ENCODE measurements at regions not wholly inside any gene's neighbourhood (a gene's known extent, or its start where the extent isn't known, plus 50 kb on each side); places are given as distances from the start of the nearest gene placed in this dataset.

GRCh38 chr5:6176102-6176693, 202.1 kb downstream of the MED10 start:
- Histone ChIP-seq H3K9ac (ENCODE audit: low read length) (no peak overlapping the region), H3F3A (ENCODE audit: low read length, unreplicated experiment) (no peaks in the 10 kb centered on the region), H3K79me2 (ENCODE audit: low read length) (no peaks in the 10 kb centered on the region), H3K4me1 (ENCODE audit: insufficient read depth, low read length) (peaks cover 8% of the 10 kb centered on the region; the same call in 1 of the 2 replicates), H3K4me3 (ENCODE audit: low read length) (no peak overlapping the region), H4K20me1 (ENCODE audit: low read length) (no peaks in the 10 kb centered on the region), H3K27me3 (ENCODE audit: low read length) (no peaks in the 10 kb centered on the region), H2AFZ (ENCODE audit: low read length) (peak overlapping the region; percentile 36), H3K9me2 (replicated peaks; ENCODE audit: low read length) (no peaks in the 10 kb centered on the region), H3K9me3 (ENCODE audit: low read length) (no peaks in the 10 kb centered on the region), H3K36me3 (ENCODE audit: low read depth, low read length) (no peaks in the 10 kb centered on the region), H3K27ac (ENCODE audit: low read length) (no peak overlapping the region), H3K4me2 (ENCODE audit: low read length) (no peak overlapping the region)
- ATAC-seq (no peak), DNase-seq (no peak)
- ChIA-PET CTCF (no interaction called here), POLR2A (ENCODE audit: unreplicated experiment) (no interaction called here)
- no peak for TF ChIP-seq EZH2phosphoT487 (IDR thresholded peaks at IDR 0.05; ENCODE audit: borderline replicate concordance, low read length)
- TF ChIP-seq CTCF (conservative IDR thresholded peaks at IDR 0.05; ENCODE audit: low read depth, low read length) = no peak
- no peak for TF ChIP-seq EZH2 (IDR thresholded peaks at IDR 0.05; ENCODE audit: low read length, unreplicated experiment)
- BruUV-seq (replicated peaks) = no TSS peak
- intact Hi-C loops (cut with micrococcal nuclease) = no loop called here

- ChIA-PET POLR2A (ENCODE audit: unreplicated experiment) (no interaction called here), CTCF (no interaction called here)
- peaks cover 8% of the 10 kb centered on the region; the same call in 1 of the 2 replicates for H3K4me1 ChIP-seq (ENCODE audit: insufficient read depth, low read length)
- H3K4me3 ChIP-seq (ENCODE audit: low read length) = no peak overlapping the region
- intact Hi-C loops (cut with micrococcal nuclease) = no loop called here
- no peaks in the 10 kb centered on the region for H3K36me3 ChIP-seq (ENCODE audit: low read depth, low read length)
- H3K27ac ChIP-seq (ENCODE audit: low read length) = no peak overlapping the region
- H3K9ac ChIP-seq (ENCODE audit: low read length) = no peak overlapping the region
- ATAC-seq (no peak), DNase-seq (peak; percentile 60)
- TF ChIP-seq CTCF (conservative IDR thresholded peaks at IDR 0.05; ENCODE audit: low read depth, low read length) (no peak), EZH2phosphoT487 (IDR thresholded peaks at IDR 0.05; ENCODE audit: borderline replicate concordance, low read length) (no peak), EZH2 (IDR thresholded peaks at IDR 0.05; ENCODE audit: low read length, unreplicated experiment) (no peak)
- no peaks in the 10 kb centered on the region for H4K20me1 ChIP-seq (ENCODE audit: low read length)
- no peak overlapping the region for H2AFZ ChIP-seq (ENCODE audit: low read length)
- no peaks in the 10 kb centered on the region for H3K9me3 ChIP-seq (ENCODE audit: low read length)
- H3K4me2 ChIP-seq (ENCODE audit: low read length) = no peak overlapping the region
- H3K9me2 ChIP-seq (replicated peaks; ENCODE audit: low read length) = no peaks in the 10 kb centered on the region
- BruUV-seq (replicated peaks) = no TSS peak
- no peaks in the 10 kb centered on the region for H3K79me2 ChIP-seq (ENCODE audit: low read length)
- no peaks in the 10 kb centered on the region for H3F3A ChIP-seq (ENCODE audit: low read length, unreplicated experiment)
- no peaks in the 10 kb centered on the region for H3K27me3 ChIP-seq (ENCODE audit: low read length)
Observed at GRCh38 chr5:6175172-6175854, 203.0 kb downstream of the MED10 start.

- TF ChIP-seq CTCF (conservative IDR thresholded peaks at IDR 0.05; ENCODE audit: low read depth, low read length) (no peak), EZH2 (IDR thresholded peaks at IDR 0.05; ENCODE audit: low read length, unreplicated experiment) (no peak), EZH2phosphoT487 (IDR thresholded peaks at IDR 0.05; ENCODE audit: borderline replicate concordance, low read length) (no peak)
- Histone ChIP-seq H3K27me3 (ENCODE audit: low read length) (no peaks in the 10 kb centered on the region), H3K4me3 (ENCODE audit: low read length) (no peak overlapping the region), H3F3A (ENCODE audit: low read length, unreplicated experiment) (no peaks in the 10 kb centered on the region), H3K4me2 (ENCODE audit: low read length) (no peak overlapping the region), H3K79me2 (ENCODE audit: low read length) (no peaks in the 10 kb centered on the region), H2AFZ (ENCODE audit: low read length) (no peak overlapping the region), H3K9me3 (ENCODE audit: low read length) (no peaks in the 10 kb centered on the region), H3K36me3 (ENCODE audit: low read depth, low read length) (no peaks in the 10 kb centered on the region), H3K9me2 (replicated peaks; ENCODE audit: low read length) (no peaks in the 10 kb centered on the region), H3K9ac (ENCODE audit: low read length) (no peak overlapping the region), H3K4me1 (ENCODE audit: insufficient read depth, low read length) (no peaks in the 10 kb centered on the region), H4K20me1 (ENCODE audit: low read length) (no peaks in the 10 kb centered on the region), H3K27ac (ENCODE audit: low read length) (no peak overlapping the region)
- ATAC-seq (no peak), DNase-seq (no peak)
- ChIA-PET POLR2A (ENCODE audit: unreplicated experiment) (no interaction called here), CTCF (no interaction called here)
- no TSS peak for BruUV-seq (replicated peaks)
- intact Hi-C loops (cut with micrococcal nuclease) = no loop called here
Observed at GRCh38 chr5:6169660-6170059, 208.7 kb downstream of the MED10 start.

Measured in PC-3 (cell line).